KBM-7 (cell line): ENCODE measurements at regions not wholly inside any gene's neighbourhood (a gene's known extent, or its start where the extent isn't known, plus 50 kb on each side); places are given as distances from the start of the nearest gene placed in this dataset.

Experiments
- DNase-seq: peaks from one replicate; pipeline ENCODE4 v3.0.0-alpha.2; 2015
- in situ Hi-C: fragments of 300-500 bp; cut with MboI; formaldehyde crosslinking; loops from 2 replicates; pipeline ENCODE4 v1.14.3; 2020; ENCODE audit warnings: low sequenced_read_pairs, low pct_unique_long_range_greater_than_20kb, mixed read lengths

- DNase-seq, result no peak
- in situ Hi-C loops, result no loop called here
Measured at GRCh38 chr6:71103641-71104040, 146.8 kb upstream of the B3GAT2 start.

- in situ Hi-C loops, result no loop called here
- DNase-seq, result no peak
Measured at GRCh38 chr6:71106276-71106675, 149.4 kb upstream of the B3GAT2 start.

- no peak for DNase-seq
- in situ Hi-C loops, result no loop called here
Measured at GRCh38 chr6:71107911-71108420, 151.1 kb upstream of the B3GAT2 start.

- no peak for DNase-seq
- in situ Hi-C loops, result no loop called here
Measured at GRCh38 chr6:71114544-71114943, 157.7 kb upstream of the B3GAT2 start.

- in situ Hi-C loops, result no loop called here
- no peak for DNase-seq
Measured at GRCh38 chr6:71114986-71115385, 158.1 kb upstream of the B3GAT2 start.

GRCh38 chr6:71119560-71119959 lies 162.7 kb upstream of the B3GAT2 start:
- in situ Hi-C loops, result no loop called here
- DNase-seq, result no peak

- no peak for DNase-seq
- in situ Hi-C loops, result no loop called here
Measured at GRCh38 chr6:71123051-71123450, 165.6 kb upstream of the OGFRL1 start.

- in situ Hi-C loops, result no loop called here
- DNase-seq, result no peak
Measured at GRCh38 chr6:71124340-71124739, 164.3 kb upstream of the OGFRL1 start.

GRCh38 chr6:71125216-71125615 lies 163.4 kb upstream of the OGFRL1 start:
- in situ Hi-C loops, result no loop called here
- DNase-seq, result no peak

- in situ Hi-C loops, result no loop called here
Measured at GRCh38 chr6:71126506-71126905, 162.1 kb upstream of the OGFRL1 start.

GRCh38 chr6:71127374-71127773 lies 161.2 kb upstream of the OGFRL1 start:
- no peak for DNase-seq
- in situ Hi-C loops, result no loop called here

More at GRCh38 chr6:71126506-71126905, 162.1 kb upstream of the OGFRL1 start:
- DNase-seq, result no peak

GRCh38 chr6:71130277-71130676 lies 158.3 kb upstream of the OGFRL1 start:
- in situ Hi-C loops, result no loop called here

GRCh38 chr6:71134929-71135642 lies 153.5 kb upstream of the OGFRL1 start:
- in situ Hi-C loops, result no loop called here

More at GRCh38 chr6:71130277-71130676, 158.3 kb upstream of the OGFRL1 start:
- DNase-seq, result no peak

GRCh38 chr6:71137973-71138372 lies 150.6 kb upstream of the OGFRL1 start:
- in situ Hi-C loops, result no loop called here
- DNase-seq, result no peak

More at GRCh38 chr6:71134929-71135642, 153.5 kb upstream of the OGFRL1 start:
- DNase-seq, result no peak

GRCh38 chr6:71138376-71138775 lies 150.2 kb upstream of the OGFRL1 start:
- DNase-seq, result no peak
- in situ Hi-C loops, result no loop called here

GRCh38 chr6:71139249-71139648 lies 149.4 kb upstream of the OGFRL1 start:
- DNase-seq, result no peak
- in situ Hi-C loops, result no loop called here

- no peak for DNase-seq
- in situ Hi-C loops, result no loop called here
Measured at GRCh38 chr6:71153755-71154325, 134.8 kb upstream of the OGFRL1 start.

GRCh38 chr6:71157345-71157744 lies 131.3 kb upstream of the OGFRL1 start:
- in situ Hi-C loops, result no loop called here
- DNase-seq, result no peak

GRCh38 chr6:71164890-71165289 lies 123.7 kb upstream of the OGFRL1 start:
- DNase-seq, result no peak
- in situ Hi-C loops, result no loop called here

GRCh38 chr6:71168233-71168765 lies 120.3 kb upstream of the OGFRL1 start:
- no peak for DNase-seq
- in situ Hi-C loops, result no loop called here
